GM12878 (cell line): ENCODE measurements at regions not wholly inside any gene's neighbourhood (a gene's known extent, or its start where the extent isn't known, plus 50 kb on each side); places are given as distances from the start of the nearest gene placed in this dataset.

Experiments
- ATAC-seq: fragments of 200-7000 bp; cut with Tn5 transposase; 3 replicates; pipeline ENCODE4 v1.9.1; 2020; ENCODE audit warnings: mild to moderate bottlenecking, moderate library complexity
- BruUV-seq: library from RNA; stranded (reverse); fragments of 400-500 nt; replicated peaks from 2 replicates; lab custom pipeline; 2021; lab: Mats Ljungman, UMichigan
- CTCF ChIA-PET: fragments of 300-600 bp; sonication (Branson Sonifier 250); formaldehyde crosslinking; extraction: SDS; loops from one replicate; lab custom pipeline; 2021; ENCODE audit warnings: inconsistent platforms; lab: Yijun Ruan, JAX
- POLR2A ChIA-PET: fragments of 350-600 bp; formaldehyde crosslinking; extraction: SDS; loops from one replicate; lab custom pipeline; 2021; ENCODE audit warnings: inconsistent platforms; lab: Charles Lee
- RAD21 ChIA-PET: fragments of 300-600 bp; sonication (Branson Sonifier 250); formaldehyde crosslinking; loops from one replicate; lab custom pipeline; 2023; ENCODE audit warnings: antibody characterized with exemption; ENCODE audit not compliant: unreplicated experiment; lab: Charles Lee
- SMC1A ChIA-PET: fragments of 300-600 bp; sonication (Branson Sonifier 250); formaldehyde crosslinking; loops from one replicate; lab custom pipeline; 2023; ENCODE audit not compliant: unreplicated experiment, uncharacterized antibody; lab: Charles Lee
- DNase-seq: peaks from one replicate; pipeline ENCODE4 v3.0.0-alpha.2; 2011; ENCODE audit warnings: low read depth, low spot score
- FAIRE-seq: peaks from 3 replicates; lab custom pipeline; 2011; peaks lifted over from hg19 to GRCh38; lab: Jason Lieb, UNC
- H2AFZ ChIP-seq: 2 replicates; pipeline ENCODE4 v1.6.0; 2011; ENCODE audit warnings: low read depth, low read length, control low read depth; ENCODE audit not compliant: control insufficient read depth
- H3K27ac ChIP-seq: 2 replicates; pipeline ENCODE4 v1.5.1; 2011; ENCODE audit warnings: control low read depth; ENCODE audit not compliant: control insufficient read depth, insufficient read depth
- H3K27me3 ChIP-seq, 2 experiments: replicated peaks in 1 of 2; 2 replicates each; pipeline versions ENCODE4 v1.6.0 to v1.6.1; 2011; ENCODE audit warnings: low read length in 1 of 2; ENCODE audit not compliant: control insufficient read depth in 2 of 2, insufficient read depth in 2 of 2
- H3K36me3 ChIP-seq, 2 experiments: 2 replicates each; pipeline ENCODE4 v1.5.1; 2011; ENCODE audit warnings: low read length in 1 of 2; ENCODE audit not compliant: control insufficient read depth in 2 of 2, insufficient read depth in 2 of 2
- H3K4me1 ChIP-seq: 2 replicates; pipeline ENCODE4 v1.6.1; 2011; ENCODE audit warnings: mild to moderate bottlenecking, low read length, moderate library complexity, mixed read lengths; ENCODE audit not compliant: control insufficient read depth, insufficient read depth
- H3K4me2 ChIP-seq: 2 replicates; pipeline ENCODE4 v1.6.0; 2011; ENCODE audit warnings: control low read depth; ENCODE audit not compliant: control insufficient read depth, insufficient read depth
- H3K4me3 ChIP-seq: fragments of 200-600 bp; sonication (generic); 2 replicates; pipeline ENCODE4 v1.5.1; 2016
- H3K79me2 ChIP-seq: 2 replicates; pipeline ENCODE4 v1.6.0; 2011; ENCODE audit warnings: low read length; ENCODE audit not compliant: control insufficient read depth, insufficient read depth
- H3K9ac ChIP-seq: 2 replicates; pipeline ENCODE4 v1.8.0; 2011; ENCODE audit warnings: low read length, control low read depth, mixed read lengths; ENCODE audit not compliant: control insufficient read depth, insufficient read depth
- H3K9me3 ChIP-seq: replicated peaks from 3 replicates; pipeline ENCODE4 v1.5.1; 2011; ENCODE audit warnings: mild to moderate bottlenecking, low read length; ENCODE audit not compliant: control insufficient read depth, insufficient read depth
- H4K20me1 ChIP-seq: 2 replicates; pipeline ENCODE4 v1.6.0; 2011; ENCODE audit not compliant: control insufficient read depth, insufficient read depth
- BACH1 ChIP-seq: fragments of 450-650 bp; IDR thresholded peaks from 2 replicates; pipeline ENCODE4 v1.6.1; 2017; ENCODE audit warnings: mild to moderate bottlenecking, borderline replicate concordance
- ETV6 ChIP-seq, 2 experiments: fragments of 450-650 bp in 1 of 2; IDR thresholded peaks in 1 of 2; conservative IDR thresholded peaks in 1 of 2; 2 replicates each; pipeline ENCODE4 v1.6.1; 2014; ENCODE audit warnings: antibody characterized with exemption in 1 of 2, borderline replicate concordance in 1 of 2, low read depth in 1 of 2, mild to moderate bottlenecking in 1 of 2, moderate library complexity in 1 of 2
- LARP7 ChIP-seq: fragments of 450-650 bp; IDR thresholded peaks from 2 replicates; pipeline ENCODE4 v1.6.1; 2017; ENCODE audit warnings: mild to moderate bottlenecking
- NFIC ChIP-seq: IDR thresholded peaks from 2 replicates; pipeline ENCODE4 v1.6.1; 2012; ENCODE audit warnings: low read depth, mild to moderate bottlenecking, inconsistent platforms, low read length, moderate library complexity
- PAX5 ChIP-seq: IDR thresholded peaks from 2 replicates; pipeline ENCODE4 v1.6.1; 2011; ENCODE audit warnings: low read depth, low read length, borderline replicate concordance
- RCOR1 ChIP-seq: conservative IDR thresholded peaks from 2 replicates; pipeline ENCODE4 v1.6.1; 2012; ENCODE audit warnings: low read depth, low read length, improper control_type of control experiment
- SMARCA5 ChIP-seq: fragments of 450-650 bp; IDR thresholded peaks from 2 replicates; pipeline ENCODE4 v1.6.1; 2017; ENCODE audit warnings: mild to moderate bottlenecking
- SUPT20H ChIP-seq: IDR thresholded peaks from 2 replicates; pipeline ENCODE4 v1.6.1; 2011; ENCODE audit warnings: low read depth, mild to moderate bottlenecking, low read length, moderate library complexity, borderline replicate concordance; ENCODE audit not compliant: control insufficient read depth
- WGBS: methylation state at CpG from one replicate; pipeline ENCODE4 v1.1.6; 2016; ENCODE audit warnings: low lambda C conversion rate; ENCODE audit not compliant: insufficient replicate concordance, insufficient coverage; ENCODE audit errors: missing lambda C conversion rate; 5-methylcytosine and 5-hydroxymethylcytosine counted together
- in situ Hi-C: fragments of 300-500 bp; cut with MboI; formaldehyde crosslinking; loops from 9 replicates; pipeline ENCODE4 v1.14.3; 2018; ENCODE audit warnings: mixed read lengths
- intact Hi-C: fragments of 100-400 bp; cut with micrococcal nuclease; formaldehyde crosslinking; loops from one replicate; pipeline ENCODE4 v1.14.2; 2022; ENCODE audit not compliant: unreplicated experiment
- TF ChIP-seq, protein P1 (sequence below): fragments of 450-650 bp; IDR thresholded peaks from 2 replicates; pipeline ENCODE4 v1.6.1; 2017; ENCODE audit warnings: low read depth, mild to moderate bottlenecking, moderate library complexity
- TF ChIP-seq, protein P2 (sequence below): fragments of 450-650 bp; formaldehyde crosslinking; IDR thresholded peaks from 2 replicates; pipeline ENCODE4 v1.5.0; 2022; ENCODE audit warnings: mild to moderate bottlenecking, missing genetic modification characterization
- TF ChIP-seq, protein P3 (sequence below): IDR thresholded peaks from 2 replicates; pipeline ENCODE4 v1.6.1; 2011; ENCODE audit warnings: mild to moderate bottlenecking, low read depth, low read length, moderate library complexity; ENCODE audit not compliant: insufficient replicate concordance
- TF ChIP-seq, protein P4 (sequence below): fragments of 450-650 bp; conservative IDR thresholded peaks from 2 replicates; pipeline ENCODE4 v1.6.1; 2017; ENCODE audit warnings: mild to moderate bottlenecking, moderate library complexity
- TF ChIP-seq, protein P5 (sequence below): fragments of 150-350 bp; IDR thresholded peaks from 2 replicates; pipeline ENCODE4 v1.6.1; 2016; ENCODE audit warnings: low read depth, low read length

DNA sequence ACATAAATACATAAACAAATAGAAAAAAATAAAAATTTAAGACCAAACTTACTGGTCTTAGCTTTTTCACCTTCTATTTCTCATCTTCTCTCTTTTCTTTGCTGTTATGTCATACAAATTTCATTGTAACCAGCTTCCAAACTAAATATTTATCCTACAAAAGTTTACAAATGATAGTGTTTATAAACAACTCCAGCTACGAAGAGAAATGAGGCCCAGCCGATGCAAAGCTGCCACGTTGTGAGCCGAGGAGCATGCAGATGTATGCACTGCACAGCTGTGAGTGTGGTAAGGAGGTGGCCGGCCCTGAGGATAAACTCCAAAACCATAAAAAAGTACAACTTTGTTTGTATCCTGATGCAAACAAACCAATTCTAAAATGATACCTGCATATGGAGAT is 642.4 kb upstream of the SGCG start:
- Histone ChIP-seq H3K4me3 (no peak overlapping the region), H3K79me2 (no peaks in the 10 kb centered on the region), H3K9me3 (no peaks in the 10 kb centered on the region), H3K9ac (no peak overlapping the region), H3K36me3 (no peaks in the 10 kb centered on the region), H3K4me1 (no peaks in the 10 kb centered on the region), H2AFZ (no peak overlapping the region), H4K20me1 (no peaks in the 10 kb centered on the region), H3K4me2 (no peak overlapping the region), H3K27me3 (no peaks in the 10 kb centered on the region), H3K27ac (no peak overlapping the region)
- DNase-seq (no peak), FAIRE-seq (no peak), ATAC-seq (no peak)
- intact Hi-C loops = no loop called here
- POLR2A ChIA-PET = no interaction called here
- CTCF ChIA-PET = no interaction called here
- TF ChIP-seq RCOR1 = no peak
- TF ChIP-seq SMARCA5 = no peak
- TF ChIP-seq, protein P1, sequence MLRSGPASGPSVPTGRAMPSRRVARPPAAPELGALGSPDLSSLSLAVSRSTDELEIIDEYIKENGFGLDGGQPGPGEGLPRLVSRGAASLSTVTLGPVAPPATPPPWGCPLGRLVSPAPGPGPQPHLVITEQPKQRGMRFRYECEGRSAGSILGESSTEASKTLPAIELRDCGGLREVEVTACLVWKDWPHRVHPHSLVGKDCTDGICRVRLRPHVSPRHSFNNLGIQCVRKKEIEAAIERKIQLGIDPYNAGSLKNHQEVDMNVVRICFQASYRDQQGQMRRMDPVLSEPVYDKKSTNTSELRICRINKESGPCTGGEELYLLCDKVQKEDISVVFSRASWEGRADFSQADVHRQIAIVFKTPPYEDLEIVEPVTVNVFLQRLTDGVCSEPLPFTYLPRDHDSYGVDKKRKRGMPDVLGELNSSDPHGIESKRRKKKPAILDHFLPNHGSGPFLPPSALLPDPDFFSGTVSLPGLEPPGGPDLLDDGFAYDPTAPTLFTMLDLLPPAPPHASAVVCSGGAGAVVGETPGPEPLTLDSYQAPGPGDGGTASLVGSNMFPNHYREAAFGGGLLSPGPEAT = no peak
- no peak for TF ChIP-seq LARP7
- no peak for TF ChIP-seq ETV6 (conservative IDR thresholded peaks at IDR 0.05 in 1 of 2, IDR thresholded peaks at IDR 0.05 in 1 of 2; ENCODE audit: borderline replicate concordance in 1 of 2, low read depth in 1 of 2)
- TF ChIP-seq, protein P2, sequence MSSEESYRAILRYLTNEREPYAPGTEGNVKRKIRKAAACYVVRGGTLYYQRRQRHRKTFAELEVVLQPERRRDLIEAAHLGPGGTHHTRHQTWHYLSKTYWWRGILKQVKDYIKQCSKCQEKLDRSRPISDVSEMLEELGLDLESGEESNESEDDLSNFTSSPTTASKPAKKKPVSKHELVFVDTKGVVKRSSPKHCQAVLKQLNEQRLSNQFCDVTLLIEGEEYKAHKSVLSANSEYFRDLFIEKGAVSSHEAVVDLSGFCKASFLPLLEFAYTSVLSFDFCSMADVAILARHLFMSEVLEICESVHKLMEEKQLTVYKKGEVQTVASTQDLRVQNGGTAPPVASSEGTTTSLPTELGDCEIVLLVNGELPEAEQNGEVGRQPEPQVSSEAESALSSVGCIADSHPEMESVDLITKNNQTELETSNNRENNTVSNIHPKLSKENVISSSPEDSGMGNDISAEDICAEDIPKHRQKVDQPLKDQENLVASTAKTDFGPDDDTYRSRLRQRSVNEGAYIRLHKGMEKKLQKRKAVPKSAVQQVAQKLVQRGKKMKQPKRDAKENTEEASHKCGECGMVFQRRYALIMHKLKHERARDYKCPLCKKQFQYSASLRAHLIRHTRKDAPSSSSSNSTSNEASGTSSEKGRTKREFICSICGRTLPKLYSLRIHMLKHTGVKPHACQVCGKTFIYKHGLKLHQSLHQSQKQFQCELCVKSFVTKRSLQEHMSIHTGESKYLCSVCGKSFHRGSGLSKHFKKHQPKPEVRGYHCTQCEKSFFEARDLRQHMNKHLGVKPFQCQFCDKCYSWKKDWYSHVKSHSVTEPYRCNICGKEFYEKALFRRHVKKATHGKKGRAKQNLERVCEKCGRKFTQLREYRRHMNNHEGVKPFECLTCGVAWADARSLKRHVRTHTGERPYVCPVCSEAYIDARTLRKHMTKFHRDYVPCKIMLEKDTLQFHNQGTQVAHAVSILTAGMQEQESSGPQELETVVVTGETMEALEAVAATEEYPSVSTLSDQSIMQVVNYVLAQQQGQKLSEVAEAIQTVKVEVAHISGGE (CRISPR knock-in tag) = no peak
- TF ChIP-seq, protein P3, sequence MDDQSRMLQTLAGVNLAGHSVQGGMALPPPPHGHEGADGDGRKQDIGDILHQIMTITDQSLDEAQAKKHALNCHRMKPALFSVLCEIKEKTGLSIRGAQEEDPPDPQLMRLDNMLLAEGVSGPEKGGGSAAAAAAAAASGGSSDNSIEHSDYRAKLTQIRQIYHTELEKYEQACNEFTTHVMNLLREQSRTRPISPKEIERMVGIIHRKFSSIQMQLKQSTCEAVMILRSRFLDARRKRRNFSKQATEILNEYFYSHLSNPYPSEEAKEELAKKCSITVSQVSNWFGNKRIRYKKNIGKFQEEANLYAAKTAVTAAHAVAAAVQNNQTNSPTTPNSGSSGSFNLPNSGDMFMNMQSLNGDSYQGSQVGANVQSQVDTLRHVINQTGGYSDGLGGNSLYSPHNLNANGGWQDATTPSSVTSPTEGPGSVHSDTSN = no peak
- TF ChIP-seq BACH1 = no peak
- TF ChIP-seq SUPT20H = no peak
- TF ChIP-seq PAX5 = no peak
- TF ChIP-seq, protein P4, sequence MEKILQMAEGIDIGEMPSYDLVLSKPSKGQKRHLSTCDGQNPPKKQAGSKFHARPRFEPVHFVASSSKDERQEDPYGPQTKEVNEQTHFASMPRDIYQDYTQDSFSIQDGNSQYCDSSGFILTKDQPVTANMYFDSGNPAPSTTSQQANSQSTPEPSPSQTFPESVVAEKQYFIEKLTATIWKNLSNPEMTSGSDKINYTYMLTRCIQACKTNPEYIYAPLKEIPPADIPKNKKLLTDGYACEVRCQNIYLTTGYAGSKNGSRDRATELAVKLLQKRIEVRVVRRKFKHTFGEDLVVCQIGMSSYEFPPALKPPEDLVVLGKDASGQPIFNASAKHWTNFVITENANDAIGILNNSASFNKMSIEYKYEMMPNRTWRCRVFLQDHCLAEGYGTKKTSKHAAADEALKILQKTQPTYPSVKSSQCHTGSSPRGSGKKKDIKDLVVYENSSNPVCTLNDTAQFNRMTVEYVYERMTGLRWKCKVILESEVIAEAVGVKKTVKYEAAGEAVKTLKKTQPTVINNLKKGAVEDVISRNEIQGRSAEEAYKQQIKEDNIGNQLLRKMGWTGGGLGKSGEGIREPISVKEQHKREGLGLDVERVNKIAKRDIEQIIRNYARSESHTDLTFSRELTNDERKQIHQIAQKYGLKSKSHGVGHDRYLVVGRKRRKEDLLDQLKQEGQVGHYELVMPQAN = no peak
- no peak for TF ChIP-seq NFIC
- TF ChIP-seq, protein P5, sequence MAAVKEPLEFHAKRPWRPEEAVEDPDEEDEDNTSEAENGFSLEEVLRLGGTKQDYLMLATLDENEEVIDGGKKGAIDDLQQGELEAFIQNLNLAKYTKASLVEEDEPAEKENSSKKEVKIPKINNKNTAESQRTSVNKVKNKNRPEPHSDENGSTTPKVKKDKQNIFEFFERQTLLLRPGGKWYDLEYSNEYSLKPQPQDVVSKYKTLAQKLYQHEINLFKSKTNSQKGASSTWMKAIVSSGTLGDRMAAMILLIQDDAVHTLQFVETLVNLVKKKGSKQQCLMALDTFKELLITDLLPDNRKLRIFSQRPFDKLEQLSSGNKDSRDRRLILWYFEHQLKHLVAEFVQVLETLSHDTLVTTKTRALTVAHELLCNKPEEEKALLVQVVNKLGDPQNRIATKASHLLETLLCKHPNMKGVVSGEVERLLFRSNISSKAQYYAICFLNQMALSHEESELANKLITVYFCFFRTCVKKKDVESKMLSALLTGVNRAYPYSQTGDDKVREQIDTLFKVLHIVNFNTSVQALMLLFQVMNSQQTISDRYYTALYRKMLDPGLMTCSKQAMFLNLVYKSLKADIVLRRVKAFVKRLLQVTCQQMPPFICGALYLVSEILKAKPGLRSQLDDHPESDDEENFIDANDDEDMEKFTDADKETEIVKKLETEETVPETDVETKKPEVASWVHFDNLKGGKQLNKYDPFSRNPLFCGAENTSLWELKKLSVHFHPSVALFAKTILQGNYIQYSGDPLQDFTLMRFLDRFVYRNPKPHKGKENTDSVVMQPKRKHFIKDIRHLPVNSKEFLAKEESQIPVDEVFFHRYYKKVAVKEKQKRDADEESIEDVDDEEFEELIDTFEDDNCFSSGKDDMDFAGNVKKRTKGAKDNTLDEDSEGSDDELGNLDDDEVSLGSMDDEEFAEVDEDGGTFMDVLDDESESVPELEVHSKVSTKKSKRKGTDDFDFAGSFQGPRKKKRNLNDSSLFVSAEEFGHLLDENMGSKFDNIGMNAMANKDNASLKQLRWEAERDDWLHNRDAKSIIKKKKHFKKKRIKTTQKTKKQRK = no peak
- WGBS = 31% methylated on average over 5 of the region's 5 CpGs
- RAD21 ChIA-PET = no interaction called here
- no TSS peak for BruUV-seq
- in situ Hi-C loops = no loop called here
- SMC1A ChIA-PET = no interaction called here
